HFF-Myc (cell line): ENCODE measurements at regions not wholly inside any gene's neighbourhood (a gene's known extent, or its start where the extent isn't known, plus 50 kb on each side); places are given as distances from the start of the nearest gene placed in this dataset.

Experiments used
- DNase-seq: peaks from one replicate; pipeline ENCODE4 v3.0.0-alpha.2; 2011; ENCODE audit warnings: low read depth; ENCODE audit errors: extremely low read depth
- H3K4me3 ChIP-seq: replicated peaks from 2 replicates; pipeline ENCODE4 v1.5.1; 2011; ENCODE audit warnings: low read depth, mild to moderate bottlenecking, control low read depth, low read length
- CTCF ChIP-seq: IDR thresholded peaks from 2 replicates; pipeline ENCODE4 v1.5.1; 2012; ENCODE audit warnings: mild to moderate bottlenecking, low read depth, low read length, control low read depth; ENCODE audit errors: missing control alignments

GRCh38 chr18:29163596-29163995, 986.7 kb upstream of the CDH2 start:
- no peak for DNase-seq
- no peak for TF ChIP-seq CTCF
- no peak overlapping the region for H3K4me3 ChIP-seq

GRCh38 chr18:29161429-29161828, 984.5 kb upstream of the CDH2 start:
- no peak overlapping the region for H3K4me3 ChIP-seq
- no peak for DNase-seq
- TF ChIP-seq CTCF, result no peak

- TF ChIP-seq CTCF, result no peak
- H3K4me3 ChIP-seq, result no peak overlapping the region
- DNase-seq, result no peak
Measured at GRCh38 chr18:29160170-29160569, 983.2 kb upstream of the CDH2 start.

- DNase-seq, result no peak
- H3K4me3 ChIP-seq, result no peak overlapping the region
- no peak for TF ChIP-seq CTCF
Measured at GRCh38 chr18:29157905-29158304, 981.0 kb upstream of the CDH2 start.

- no peak for DNase-seq
- no peak overlapping the region for H3K4me3 ChIP-seq
- no peak for TF ChIP-seq CTCF
Measured at GRCh38 chr18:29157057-29157780, 980.3 kb upstream of the CDH2 start.

GRCh38 chr18:29156531-29156930, 979.6 kb upstream of the CDH2 start:
- TF ChIP-seq CTCF, result no peak
- no peak for DNase-seq
- H3K4me3 ChIP-seq, result no peak overlapping the region
